OCI-LY1 (cell line): ENCODE measurements at regions not wholly inside any gene's neighbourhood (a gene's known extent, or its start where the extent isn't known, plus 50 kb on each side); places are given as distances from the start of the nearest gene placed in this dataset.

Source experiments
- EZH2 ChIP-seq: fragments of 200-600 bp; sonication (generic), shearing (Covaris generic); IDR thresholded peaks from 2 replicates; pipeline ENCODE4 v1.8.0; 2017; ENCODE audit warnings: borderline replicate concordance, mixed run types, mild to moderate bottlenecking, antibody characterized with exemption, low read length, moderate library complexity, mixed read lengths
- TF ChIP-seq, protein P1 (sequence below): fragments of 200-600 bp; sonication (generic), shearing (Covaris generic); IDR thresholded peaks from 2 replicates; pipeline ENCODE4 v1.5.1; 2017; ENCODE audit warnings: mild to moderate bottlenecking, antibody characterized with exemption, low read length, moderate library complexity, mixed read lengths

DNA sequence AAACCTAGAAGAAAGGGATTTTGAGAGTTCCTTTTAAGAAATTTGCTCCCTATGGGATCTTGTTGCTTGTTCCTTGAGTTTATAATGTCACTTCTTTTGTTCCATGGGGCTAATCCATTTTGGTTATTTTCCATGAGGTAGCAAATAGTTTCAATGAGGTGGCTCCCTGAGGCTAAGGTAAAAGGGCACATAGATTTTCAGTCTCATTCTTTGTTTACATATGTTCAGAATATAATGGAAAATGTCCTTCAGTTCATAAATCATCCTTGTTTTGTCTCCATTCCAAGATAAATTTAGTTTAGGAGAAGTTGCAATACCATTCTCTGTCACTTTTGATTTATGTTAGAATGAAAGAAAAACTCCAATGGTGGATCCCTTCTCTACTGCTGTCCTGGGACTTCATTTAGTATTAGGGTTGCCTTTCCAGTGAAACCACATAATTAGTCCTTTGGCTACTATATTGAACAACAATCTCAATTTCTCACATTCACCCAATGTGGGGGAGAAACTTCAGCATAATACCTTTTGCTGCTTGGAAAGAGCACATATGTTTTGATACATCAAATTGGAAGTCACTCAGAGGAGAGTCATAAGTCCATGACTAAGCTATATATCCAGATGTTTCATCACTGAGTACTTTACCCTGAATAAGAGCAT is 80.9 kb upstream of the ADAMTS5 start:
- TF ChIP-seq, protein P1, sequence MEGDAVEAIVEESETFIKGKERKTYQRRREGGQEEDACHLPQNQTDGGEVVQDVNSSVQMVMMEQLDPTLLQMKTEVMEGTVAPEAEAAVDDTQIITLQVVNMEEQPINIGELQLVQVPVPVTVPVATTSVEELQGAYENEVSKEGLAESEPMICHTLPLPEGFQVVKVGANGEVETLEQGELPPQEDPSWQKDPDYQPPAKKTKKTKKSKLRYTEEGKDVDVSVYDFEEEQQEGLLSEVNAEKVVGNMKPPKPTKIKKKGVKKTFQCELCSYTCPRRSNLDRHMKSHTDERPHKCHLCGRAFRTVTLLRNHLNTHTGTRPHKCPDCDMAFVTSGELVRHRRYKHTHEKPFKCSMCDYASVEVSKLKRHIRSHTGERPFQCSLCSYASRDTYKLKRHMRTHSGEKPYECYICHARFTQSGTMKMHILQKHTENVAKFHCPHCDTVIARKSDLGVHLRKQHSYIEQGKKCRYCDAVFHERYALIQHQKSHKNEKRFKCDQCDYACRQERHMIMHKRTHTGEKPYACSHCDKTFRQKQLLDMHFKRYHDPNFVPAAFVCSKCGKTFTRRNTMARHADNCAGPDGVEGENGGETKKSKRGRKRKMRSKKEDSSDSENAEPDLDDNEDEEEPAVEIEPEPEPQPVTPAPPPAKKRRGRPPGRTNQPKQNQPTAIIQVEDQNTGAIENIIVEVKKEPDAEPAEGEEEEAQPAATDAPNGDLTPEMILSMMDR = no peak
- no peak for TF ChIP-seq EZH2
